ENCODE measurements at regions not wholly inside any gene's neighbourhood (a gene's known extent, or its start where the extent isn't known, plus 50 kb on each side); places are given as distances from the start of the nearest gene placed in this dataset.

DNA sequence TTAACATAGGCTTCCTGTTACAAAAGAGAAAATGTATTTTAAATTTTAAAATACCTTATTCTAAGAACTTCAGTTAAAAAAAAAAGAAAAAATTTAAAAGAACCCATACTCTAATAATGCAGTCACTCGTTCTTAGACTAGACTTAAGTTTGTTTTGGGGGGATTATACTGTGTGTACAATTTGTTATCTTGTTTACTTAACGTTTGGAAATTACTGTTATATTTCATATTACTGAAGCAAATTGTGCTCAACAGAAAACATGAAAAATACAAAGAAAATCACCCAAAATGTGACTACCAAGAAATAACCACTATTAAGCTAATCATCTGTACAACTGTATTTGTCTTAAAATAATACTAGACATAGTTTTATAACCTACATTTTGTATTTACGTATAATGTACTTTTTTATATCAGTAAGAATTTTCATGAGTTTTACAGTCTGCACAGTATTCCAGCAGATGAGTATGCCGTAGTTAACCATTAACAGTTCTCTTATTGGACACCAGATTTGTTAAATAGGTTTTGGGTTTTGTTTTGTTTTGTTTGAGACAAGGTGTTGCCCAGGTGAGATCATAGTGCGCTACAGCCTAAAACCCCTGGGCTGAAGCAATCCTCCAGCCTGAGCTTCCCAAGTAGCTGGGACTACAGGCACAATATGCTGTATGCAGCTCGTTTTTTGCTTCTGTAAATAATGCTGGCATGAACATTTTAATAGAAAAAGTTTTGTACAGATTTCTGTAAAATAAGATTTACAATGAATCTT, 88.8 kb upstream of the CHD2 start (continued):
- no peak for TF ChIP-seq SOX6 (IDR thresholded peaks at IDR 0.05)
- TF ChIP-seq SOX6 (CRISPR knock-in tag; IDR thresholded peaks at IDR 0.05) = peak; percentile 49; the same call in 1 of the 2 replicates
- 0 out of 2 replicates have a peak, but pooled peaks have one; percentile 10 for TF ChIP-seq FOXA1 (IDR thresholded peaks at IDR 0.05)
- TF ChIP-seq FOXA1 (CRISPR knock-in tag; IDR thresholded peaks at IDR 0.05) = no peak
- TF ChIP-seq GABPB1 (CRISPR knock-in tag; IDR thresholded peaks at IDR 0.05) = no peak
- TF ChIP-seq, protein P1, sequence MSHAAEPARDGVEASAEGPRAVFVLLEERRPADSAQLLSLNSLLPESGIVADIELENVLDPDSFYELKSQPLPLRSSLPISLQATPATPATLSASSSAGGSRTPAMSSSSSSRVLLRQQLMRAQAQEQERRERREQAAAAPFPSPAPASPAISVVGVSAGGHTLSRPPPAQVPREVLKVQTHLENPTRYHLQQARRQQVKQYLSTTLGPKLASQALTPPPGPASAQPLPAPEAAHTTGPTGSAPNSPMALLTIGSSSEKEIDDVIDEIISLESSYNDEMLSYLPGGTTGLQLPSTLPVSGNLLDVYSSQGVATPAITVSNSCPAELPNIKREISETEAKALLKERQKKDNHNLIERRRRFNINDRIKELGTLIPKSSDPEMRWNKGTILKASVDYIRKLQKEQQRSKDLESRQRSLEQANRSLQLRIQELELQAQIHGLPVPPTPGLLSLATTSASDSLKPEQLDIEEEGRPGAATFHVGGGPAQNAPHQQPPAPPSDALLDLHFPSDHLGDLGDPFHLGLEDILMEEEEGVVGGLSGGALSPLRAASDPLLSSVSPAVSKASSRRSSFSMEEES (CRISPR knock-in tag; IDR thresholded peaks at IDR 0.05) = no peak
- TF ChIP-seq LCORL (IDR thresholded peaks at IDR 0.05) = peak; percentile 72
- TF ChIP-seq LCORL (CRISPR knock-in tag; IDR thresholded peaks at IDR 0.05) = peak; percentile 52; the same call in 1 of the 2 replicates
- TF ChIP-seq GATAD2A (CRISPR knock-in tag; IDR thresholded peaks at IDR 0.05) = peak; percentile 18; the same call in 1 of the 2 replicates
- TF ChIP-seq GPN1 (CRISPR knock-in tag; IDR thresholded peaks at IDR 0.05; ENCODE audit: borderline replicate concordance) = no peak
- TF ChIP-seq, protein P2, sequence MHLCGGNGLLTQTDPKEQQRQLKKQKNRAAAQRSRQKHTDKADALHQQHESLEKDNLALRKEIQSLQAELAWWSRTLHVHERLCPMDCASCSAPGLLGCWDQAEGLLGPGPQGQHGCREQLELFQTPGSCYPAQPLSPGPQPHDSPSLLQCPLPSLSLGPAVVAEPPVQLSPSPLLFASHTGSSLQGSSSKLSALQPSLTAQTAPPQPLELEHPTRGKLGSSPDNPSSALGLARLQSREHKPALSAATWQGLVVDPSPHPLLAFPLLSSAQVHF (CRISPR knock-in tag; IDR thresholded peaks at IDR 0.05) = no peak
- TF ChIP-seq, protein P3, sequence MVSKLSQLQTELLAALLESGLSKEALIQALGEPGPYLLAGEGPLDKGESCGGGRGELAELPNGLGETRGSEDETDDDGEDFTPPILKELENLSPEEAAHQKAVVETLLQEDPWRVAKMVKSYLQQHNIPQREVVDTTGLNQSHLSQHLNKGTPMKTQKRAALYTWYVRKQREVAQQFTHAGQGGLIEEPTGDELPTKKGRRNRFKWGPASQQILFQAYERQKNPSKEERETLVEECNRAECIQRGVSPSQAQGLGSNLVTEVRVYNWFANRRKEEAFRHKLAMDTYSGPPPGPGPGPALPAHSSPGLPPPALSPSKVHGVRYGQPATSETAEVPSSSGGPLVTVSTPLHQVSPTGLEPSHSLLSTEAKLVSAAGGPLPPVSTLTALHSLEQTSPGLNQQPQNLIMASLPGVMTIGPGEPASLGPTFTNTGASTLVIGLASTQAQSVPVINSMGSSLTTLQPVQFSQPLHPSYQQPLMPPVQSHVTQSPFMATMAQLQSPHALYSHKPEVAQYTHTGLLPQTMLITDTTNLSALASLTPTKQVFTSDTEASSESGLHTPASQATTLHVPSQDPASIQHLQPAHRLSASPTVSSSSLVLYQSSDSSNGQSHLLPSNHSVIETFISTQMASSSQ (IDR thresholded peaks at IDR 0.05; ENCODE audit: low read depth) = peak; percentile 55; the same call in 1 of the 2 replicates
- TF ChIP-seq, protein P3 (CRISPR knock-in tag; IDR thresholded peaks at IDR 0.05; ENCODE audit: borderline replicate concordance) = peak; percentile 61; the same call in 1 of the 2 replicates
- no peak for TF ChIP-seq HHEX (CRISPR knock-in tag; IDR thresholded peaks at IDR 0.05)
- TF ChIP-seq THAP11 (CRISPR knock-in tag; IDR thresholded peaks at IDR 0.05) = 0 out of 2 replicates have a peak, but pooled peaks have one; percentile 16
- no peak for TF ChIP-seq AGO2 (optimal IDR thresholded peaks at IDR 0.05; ENCODE audit: low read depth, low read length)
- TF ChIP-seq, protein P4, sequence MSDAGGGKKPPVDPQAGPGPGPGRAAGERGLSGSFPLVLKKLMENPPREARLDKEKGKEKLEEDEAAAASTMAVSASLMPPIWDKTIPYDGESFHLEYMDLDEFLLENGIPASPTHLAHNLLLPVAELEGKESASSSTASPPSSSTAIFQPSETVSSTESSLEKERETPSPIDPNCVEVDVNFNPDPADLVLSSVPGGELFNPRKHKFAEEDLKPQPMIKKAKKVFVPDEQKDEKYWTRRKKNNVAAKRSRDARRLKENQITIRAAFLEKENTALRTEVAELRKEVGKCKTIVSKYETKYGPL (CRISPR knock-in tag; IDR thresholded peaks at IDR 0.05) = no peak
- 0 out of 2 replicates have a peak, but pooled peaks have one; percentile 15 for TF ChIP-seq FOSL2 (CRISPR knock-in tag; IDR thresholded peaks at IDR 0.05)
- peak in 1 of 2 experiments; percentile 45; a peak in 1 of 4 replicates for TF ChIP-seq POLR2A (IDR thresholded peaks at IDR 0.05; ENCODE audit: insufficient read depth in 1 of 2, low read depth in 2 of 2, low read length in 2 of 2)
- TF ChIP-seq SOX13 (IDR thresholded peaks at IDR 0.05) = no peak
- peak in 1 of 2 experiments; percentile 35; a peak in 1 of 4 replicates for TF ChIP-seq SOX13 (CRISPR knock-in tag; conservative IDR thresholded peaks at IDR 0.05 in 1 of 2, IDR thresholded peaks at IDR 0.05 in 1 of 2)
- TF ChIP-seq TEAD3 (CRISPR knock-in tag; optimal IDR thresholded peaks at IDR 0.05; ENCODE audit: borderline replicate concordance) = no peak
- peak; percentile 5; the same call in 1 of the 2 replicates for TF ChIP-seq NFIC (IDR thresholded peaks at IDR 0.05; ENCODE audit: low read length)
- TF ChIP-seq, protein P5, sequence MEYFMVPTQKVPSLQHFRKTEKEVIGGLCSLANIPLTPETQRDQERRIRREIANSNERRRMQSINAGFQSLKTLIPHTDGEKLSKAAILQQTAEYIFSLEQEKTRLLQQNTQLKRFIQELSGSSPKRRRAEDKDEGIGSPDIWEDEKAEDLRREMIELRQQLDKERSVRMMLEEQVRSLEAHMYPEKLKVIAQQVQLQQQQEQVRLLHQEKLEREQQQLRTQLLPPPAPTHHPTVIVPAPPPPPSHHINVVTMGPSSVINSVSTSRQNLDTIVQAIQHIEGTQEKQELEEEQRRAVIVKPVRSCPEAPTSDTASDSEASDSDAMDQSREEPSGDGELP (IDR thresholded peaks at IDR 0.05; ENCODE audit: borderline replicate concordance, low read depth) = no peak
- peak; percentile 25; the same call in 1 of the 2 replicates for TF ChIP-seq HNF4A (CRISPR knock-in tag; IDR thresholded peaks at IDR 0.05)
